ENCODE measurements at regions not wholly inside any gene's neighbourhood (a gene's known extent, or its start where the extent isn't known, plus 50 kb on each side); places are given as distances from the start of the nearest gene placed in this dataset.

- CTCF ChIA-PET: no interaction called here
- Mint-ChIP-seq H3K4me1 (no peaks in the 10 kb centered on the region), H3K9me3 (no peaks in the 10 kb centered on the region), H3K36me3 (no peaks in the 10 kb centered on the region), H3K27ac (no peak overlapping the region), H3K4me3 (no peak overlapping the region), H3K27me3 (no peaks in the 10 kb centered on the region)
- no peak for DNase-seq
These were observed 337.8 kb upstream of the DAB1 start for GRCh38 chr1:57761628-57762027.

- no peaks in the 10 kb centered on the region for H3K4me1 Mint-ChIP-seq
- H3K27me3 Mint-ChIP-seq: no peaks in the 10 kb centered on the region
- CTCF ChIA-PET: no interaction called here
- H3K27ac Mint-ChIP-seq: no peak overlapping the region
- no peaks in the 10 kb centered on the region for H3K36me3 Mint-ChIP-seq
- DNase-seq: no peak
- no peak overlapping the region for H3K4me3 Mint-ChIP-seq
- H3K9me3 Mint-ChIP-seq: no peaks in the 10 kb centered on the region
These were observed 329.0 kb upstream of the DAB1 start for GRCh38 chr1:57752843-57753242.

- Mint-ChIP-seq H3K27me3 (no peaks in the 10 kb centered on the region), H3K9me3 (no peaks in the 10 kb centered on the region), H3K27ac (no peak overlapping the region), H3K4me1 (no peaks in the 10 kb centered on the region), H3K4me3 (no peak overlapping the region), H3K36me3 (no peaks in the 10 kb centered on the region)
- DNase-seq: no peak
- CTCF ChIA-PET: no interaction called here
These were observed 324.9 kb upstream of the DAB1 start for GRCh38 chr1:57748719-57749118.

GRCh38 chr1:57747818-57748217, 324.0 kb upstream of the DAB1 start:
- CTCF ChIA-PET: no interaction called here
- H3K27me3 Mint-ChIP-seq: no peaks in the 10 kb centered on the region
- H3K27ac Mint-ChIP-seq: no peak overlapping the region
- no peaks in the 10 kb centered on the region for H3K4me1 Mint-ChIP-seq
- H3K4me3 Mint-ChIP-seq: no peak overlapping the region
- no peaks in the 10 kb centered on the region for H3K36me3 Mint-ChIP-seq
- no peak for DNase-seq
- no peaks in the 10 kb centered on the region for H3K9me3 Mint-ChIP-seq

- no peaks in the 10 kb centered on the region for H3K27me3 Mint-ChIP-seq
- CTCF ChIA-PET: no interaction called here
- no peaks in the 10 kb centered on the region for H3K36me3 Mint-ChIP-seq
- no peaks in the 10 kb centered on the region for H3K9me3 Mint-ChIP-seq
- no peaks in the 10 kb centered on the region for H3K4me1 Mint-ChIP-seq
- no peak overlapping the region for H3K27ac Mint-ChIP-seq
- H3K4me3 Mint-ChIP-seq: no peak overlapping the region
- DNase-seq: no peak
These were observed 317.7 kb upstream of the DAB1 start for GRCh38 chr1:57741521-57741920.

GRCh38 chr1:57736940-57737339, 313.1 kb upstream of the DAB1 start:
- Mint-ChIP-seq H3K36me3 (no peaks in the 10 kb centered on the region), H3K9me3 (no peaks in the 10 kb centered on the region), H3K4me1 (no peaks in the 10 kb centered on the region), H3K27me3 (no peaks in the 10 kb centered on the region), H3K27ac (no peak overlapping the region), H3K4me3 (no peak overlapping the region)
- CTCF ChIA-PET: no interaction called here
- no peak for DNase-seq

- CTCF ChIA-PET: no interaction called here
- H3K4me3 Mint-ChIP-seq: no peak overlapping the region
- no peaks in the 10 kb centered on the region for H3K4me1 Mint-ChIP-seq
- no peaks in the 10 kb centered on the region for H3K9me3 Mint-ChIP-seq
- DNase-seq: no peak
- H3K36me3 Mint-ChIP-seq: no peaks in the 10 kb centered on the region
- no peaks in the 10 kb centered on the region for H3K27me3 Mint-ChIP-seq
- H3K27ac Mint-ChIP-seq: no peak overlapping the region
These were observed 305.3 kb upstream of the DAB1 start for GRCh38 chr1:57729181-57729580.

GRCh38 chr1:57727121-57727520, 303.3 kb upstream of the DAB1 start:
- Mint-ChIP-seq H3K27me3 (no peaks in the 10 kb centered on the region), H3K9me3 (no peaks in the 10 kb centered on the region), H3K4me1 (no peaks in the 10 kb centered on the region), H3K27ac (no peak overlapping the region), H3K36me3 (no peaks in the 10 kb centered on the region), H3K4me3 (no peak overlapping the region)
- no peak for DNase-seq
- CTCF ChIA-PET: no interaction called here

- no peaks in the 10 kb centered on the region for H3K27me3 Mint-ChIP-seq
- H3K9me3 Mint-ChIP-seq: no peaks in the 10 kb centered on the region
- no peak overlapping the region for H3K27ac Mint-ChIP-seq
- no peak overlapping the region for H3K4me3 Mint-ChIP-seq
- CTCF ChIA-PET: interaction anchor here (0.7 kb wide), 1 partner anchor 9 kb away, joined by 3 read pairs; no protein-coding TSS in a partner anchor
- no peaks in the 10 kb centered on the region for H3K4me1 Mint-ChIP-seq
- no peaks in the 10 kb centered on the region for H3K36me3 Mint-ChIP-seq
- no peak for DNase-seq
These were observed 301.5 kb upstream of the DAB1 start for GRCh38 chr1:57725318-57725717.

GRCh38 chr1:57724535-57724934, 300.7 kb upstream of the DAB1 start:
- CTCF ChIA-PET: interaction anchor here (0.7 kb wide), 1 partner anchor 8 kb away, joined by 3 read pairs; no protein-coding TSS in a partner anchor
- no peak overlapping the region for H3K27ac Mint-ChIP-seq
- no peaks in the 10 kb centered on the region for H3K9me3 Mint-ChIP-seq
- DNase-seq: no peak
- H3K4me1 Mint-ChIP-seq: no peaks in the 10 kb centered on the region
- H3K27me3 Mint-ChIP-seq: no peaks in the 10 kb centered on the region
- no peaks in the 10 kb centered on the region for H3K36me3 Mint-ChIP-seq
- H3K4me3 Mint-ChIP-seq: no peak overlapping the region

- no peaks in the 10 kb centered on the region for H3K9me3 Mint-ChIP-seq
- no peaks in the 10 kb centered on the region for H3K27me3 Mint-ChIP-seq
- H3K36me3 Mint-ChIP-seq: no peaks in the 10 kb centered on the region
- CTCF ChIA-PET: no interaction called here
- no peak for DNase-seq
- no peaks in the 10 kb centered on the region for H3K4me1 Mint-ChIP-seq
- no peak overlapping the region for H3K4me3 Mint-ChIP-seq
- H3K27ac Mint-ChIP-seq: no peak overlapping the region
These were observed 298.6 kb upstream of the DAB1 start for GRCh38 chr1:57722285-57722978.

- Mint-ChIP-seq H3K27me3 (no peaks in the 10 kb centered on the region), H3K36me3 (no peaks in the 10 kb centered on the region), H3K9me3 (peaks cover 4% of the 10 kb centered on the region), H3K4me3 (no peak overlapping the region), H3K27ac (no peak overlapping the region), H3K4me1 (no peaks in the 10 kb centered on the region)
- CTCF ChIA-PET: no interaction called here
- DNase-seq: no peak
These were observed 297.1 kb upstream of the DAB1 start for GRCh38 chr1:57721001-57721400.

- Mint-ChIP-seq H3K27me3 (no peaks in the 10 kb centered on the region), H3K9me3 (peaks cover 4% of the 10 kb centered on the region), H3K4me3 (no peak overlapping the region), H3K36me3 (no peaks in the 10 kb centered on the region), H3K27ac (no peak overlapping the region), H3K4me1 (no peaks in the 10 kb centered on the region)
- no peak for DNase-seq
- CTCF ChIA-PET: no interaction called here
These were observed 295.4 kb upstream of the DAB1 start for GRCh38 chr1:57719274-57719673.

GRCh38 chr1:57713501-57713900, 289.6 kb upstream of the DAB1 start:
- peaks cover 4% of the 10 kb centered on the region for H3K9me3 Mint-ChIP-seq
- CTCF ChIA-PET: no interaction called here
- H3K27me3 Mint-ChIP-seq: no peaks in the 10 kb centered on the region
- no peak overlapping the region for H3K4me3 Mint-ChIP-seq
- no peaks in the 10 kb centered on the region for H3K36me3 Mint-ChIP-seq
- DNase-seq: no peak
- no peak overlapping the region for H3K27ac Mint-ChIP-seq
- no peaks in the 10 kb centered on the region for H3K4me1 Mint-ChIP-seq

GRCh38 chr1:57712846-57713245, 289.0 kb upstream of the DAB1 start:
- CTCF ChIA-PET: no interaction called here
- Mint-ChIP-seq H3K4me1 (no peaks in the 10 kb centered on the region), H3K27me3 (no peaks in the 10 kb centered on the region)

GRCh38 chr1:57711326-57711725, 287.5 kb upstream of the DAB1 start:
- no peak overlapping the region for H3K27ac Mint-ChIP-seq
- H3K4me3 Mint-ChIP-seq: no peak overlapping the region
- no peaks in the 10 kb centered on the region for H3K4me1 Mint-ChIP-seq
- H3K9me3 Mint-ChIP-seq: no peaks in the 10 kb centered on the region
- no peak for DNase-seq
- peaks cover under 1% of the 10 kb centered on the region for H3K27me3 Mint-ChIP-seq
- CTCF ChIA-PET: no interaction called here
- no peaks in the 10 kb centered on the region for H3K36me3 Mint-ChIP-seq

More at GRCh38 chr1:57712846-57713245, 289.0 kb upstream of the DAB1 start:
- H3K4me3 Mint-ChIP-seq: no peak overlapping the region
- no peaks in the 10 kb centered on the region for H3K36me3 Mint-ChIP-seq
- no peak for DNase-seq
- H3K27ac Mint-ChIP-seq: no peak overlapping the region
- peaks cover 4% of the 10 kb centered on the region for H3K9me3 Mint-ChIP-seq
